Fibroblast of lung (primary cell): ENCODE measurements at regions not wholly inside any gene's neighbourhood (a gene's known extent, or its start where the extent isn't known, plus 50 kb on each side); places are given as distances from the start of the nearest gene placed in this dataset.

Experiments used
- DNase-seq, 2 donors: peaks; one replicate each; pipeline versions ENCODE4 v3.0.0 to v3.0.0-alpha.2; 2010; ENCODE audit warnings: low read depth in 2 of 2
- H2AFZ ChIP-seq: 2 replicates; pipeline ENCODE4 v1.5.1; 2012; ENCODE audit warnings: low read length, control low read depth, inconsistent platforms
- H3K27ac ChIP-seq: 2 replicates; pipeline ENCODE4 v1.5.1; 2011; ENCODE audit warnings: low read length, control low read depth; ENCODE audit not compliant: insufficient read depth
- H3K27me3 ChIP-seq: 2 replicates; pipeline ENCODE4 v1.5.1; 2011; ENCODE audit warnings: mild to moderate bottlenecking, low read length; ENCODE audit not compliant: control insufficient read depth, insufficient read depth
- H3K36me3 ChIP-seq: 2 replicates; pipeline ENCODE4 v1.5.1; 2011; ENCODE audit warnings: low read length; ENCODE audit not compliant: control insufficient read depth, insufficient read depth
- H3K4me1 ChIP-seq: 2 replicates; pipeline ENCODE4 v1.5.1; 2011; ENCODE audit warnings: low read length; ENCODE audit not compliant: control insufficient read depth, insufficient read depth; ENCODE audit errors: extremely low read depth
- H3K4me2 ChIP-seq: 2 replicates; pipeline ENCODE4 v1.5.1; 2011; ENCODE audit warnings: low read length, control low read depth; ENCODE audit not compliant: insufficient read depth; ENCODE audit errors: extremely low read depth
- H3K4me3 ChIP-seq, 4 experiments: fragments of 200-600 bp in 1 of 4; sonication (generic) in 1 of 4; replicated peaks in 1 of 4; 2 replicates each; pipeline ENCODE4 v1.5.1; 2011 to 2016; ENCODE audit warnings: low read length in 4 of 4, low read depth in 3 of 4, mild to moderate bottlenecking in 3 of 4, control low read depth in 2 of 4, inconsistent platforms in 1 of 4, mixed read lengths in 1 of 4; ENCODE audit not compliant: insufficient read depth in 1 of 4; ENCODE audit errors: control extremely low read depth in 1 of 4
- H3K79me2 ChIP-seq: 2 replicates; pipeline ENCODE4 v1.5.1; 2012; ENCODE audit warnings: mild to moderate bottlenecking, low read length, inconsistent platforms; ENCODE audit not compliant: control insufficient read depth, insufficient read depth
- H3K9ac ChIP-seq: 2 replicates; pipeline ENCODE4 v1.5.1; 2011; ENCODE audit warnings: mild to moderate bottlenecking, low read length, control low read depth; ENCODE audit not compliant: insufficient read depth
- H3K9me3 ChIP-seq: 2 replicates; pipeline ENCODE4 v1.5.1; 2012; ENCODE audit warnings: low read depth, low read length; ENCODE audit not compliant: control insufficient read depth, insufficient read depth
- H4K20me1 ChIP-seq: 2 replicates; pipeline ENCODE4 v1.5.1; 2011; ENCODE audit warnings: low read length; ENCODE audit not compliant: control insufficient read depth, insufficient read depth; ENCODE audit errors: extremely low read depth
- CTCF ChIP-seq, 2 donors: IDR thresholded peaks in 1 of 2; conservative IDR thresholded peaks in 1 of 2; 1 replicate in 1 of 2; 2 replicates in 1 of 2; pipeline ENCODE4 v1.5.1; 2011 to 2012; ENCODE audit warnings: low read length in 2 of 2, control low read depth in 1 of 2, inconsistent platforms in 1 of 2, low read depth in 1 of 2, mild to moderate bottlenecking in 1 of 2
- EZH2 ChIP-seq: IDR thresholded peaks from 2 replicates; pipeline ENCODE4 v1.5.1; 2012; ENCODE audit warnings: low read length, control low read depth, mild to moderate bottlenecking; ENCODE audit errors: missing control alignments

DNA sequence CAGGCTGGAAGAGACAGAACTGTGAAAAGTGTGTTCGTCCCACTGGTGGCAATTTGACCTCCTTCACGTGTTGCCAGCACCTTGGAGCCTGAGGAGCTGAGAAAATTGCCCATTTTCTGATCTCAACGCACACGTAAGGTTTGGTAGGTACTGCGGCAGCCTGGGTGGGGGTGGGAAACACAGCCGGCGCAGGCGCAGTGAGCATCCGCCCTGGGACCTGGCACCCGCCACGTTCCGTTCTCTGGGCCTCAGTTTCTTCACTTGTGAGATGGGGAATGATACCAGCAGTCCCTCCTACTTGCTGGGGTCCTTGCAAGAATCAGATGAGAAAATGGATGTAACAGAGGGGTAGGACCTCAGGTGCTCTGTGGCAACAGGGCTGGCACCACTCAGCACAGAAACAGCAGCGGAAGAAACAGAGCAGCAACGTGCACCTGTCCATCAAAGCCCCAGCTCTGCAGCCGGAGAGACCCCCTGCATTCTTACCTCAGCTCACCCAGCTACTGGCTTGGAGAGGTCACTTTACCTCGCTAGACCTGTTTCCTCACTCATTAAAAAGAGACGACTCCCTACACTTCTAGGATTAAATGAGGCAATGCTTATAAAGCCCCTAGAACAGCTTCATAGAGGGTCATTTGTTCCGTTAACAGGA is 458.0 kb upstream of the ID2 start:
- no peak for DNase-seq
- no peak overlapping the region for H3K9ac ChIP-seq
- H2AFZ ChIP-seq, result no peak overlapping the region
- TF ChIP-seq EZH2 (no peak), CTCF (conservative IDR thresholded peaks at IDR 0.05 in 1 of 2, IDR thresholded peaks at IDR 0.05 in 1 of 2; ENCODE audit: low read depth in 1 of 2, low read length in 2 of 2) (no peak)
- H4K20me1 ChIP-seq, result no peaks in the 10 kb centered on the region
- H3K79me2 ChIP-seq, result no peaks in the 10 kb centered on the region
- H3K4me3 ChIP-seq, result no peak overlapping the region
- no peaks in the 10 kb centered on the region for H3K36me3 ChIP-seq
- no peak overlapping the region for H3K27ac ChIP-seq
- no peaks in the 10 kb centered on the region for H3K27me3 ChIP-seq
- no peaks in the 10 kb centered on the region for H3K9me3 ChIP-seq
- no peaks in the 10 kb centered on the region for H3K4me1 ChIP-seq
- no peak overlapping the region for H3K4me2 ChIP-seq

DNA sequence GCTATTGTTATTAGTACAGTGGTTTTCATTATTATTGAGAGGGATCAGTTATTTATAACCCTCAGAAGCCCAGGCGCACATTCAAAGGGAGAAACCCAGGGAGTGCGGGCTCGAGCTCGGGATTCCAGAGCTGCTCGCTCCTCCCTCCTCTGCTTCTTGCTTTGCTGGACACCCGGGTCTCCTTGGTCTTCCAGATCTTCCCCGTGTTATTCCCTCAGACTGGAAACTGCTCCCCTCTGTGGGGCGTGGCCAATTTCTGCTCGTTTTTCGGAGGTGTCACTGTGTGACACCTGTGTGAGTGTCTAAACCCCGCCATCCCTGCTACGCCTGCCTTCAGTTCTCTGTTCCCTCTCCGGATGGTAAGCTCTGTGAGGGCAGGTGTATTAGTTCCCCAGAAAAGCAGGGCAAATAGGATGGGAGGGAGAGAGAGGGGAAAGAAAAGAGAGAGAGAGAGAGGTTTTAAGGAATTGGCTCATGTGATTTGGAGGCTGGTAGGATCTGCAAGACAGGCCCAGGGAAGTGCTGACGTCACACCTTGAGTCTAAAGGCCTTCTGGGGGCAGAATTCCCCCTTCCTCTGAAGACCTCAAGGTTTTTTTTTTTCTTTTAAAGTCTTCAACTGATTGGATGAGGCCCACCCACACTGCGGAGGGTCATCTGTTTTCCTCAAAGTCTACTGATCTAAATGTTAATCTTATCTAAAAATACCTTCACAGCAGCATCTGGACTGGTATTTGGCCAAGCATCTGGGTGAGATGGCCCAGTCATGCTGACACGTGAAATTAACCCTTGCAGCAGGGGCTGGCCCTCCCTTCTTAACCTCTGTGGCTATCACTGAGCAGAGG is 457.3 kb upstream of the ID2 start:
- Histone ChIP-seq H3K9ac (no peak overlapping the region), H3K4me1 (no peaks in the 10 kb centered on the region), H4K20me1 (no peaks in the 10 kb centered on the region)

More for the DNA sequence above, 457.3 kb upstream of the ID2 start:
- Histone ChIP-seq H3K9me3 (no peaks in the 10 kb centered on the region), H3K79me2 (no peaks in the 10 kb centered on the region), H3K4me2 (no peak overlapping the region), H3K27me3 (no peaks in the 10 kb centered on the region), H3K27ac (no peak overlapping the region), H3K36me3 (no peaks in the 10 kb centered on the region), H2AFZ (no peak overlapping the region), H3K4me3 (no peak overlapping the region)
- TF ChIP-seq EZH2 (no peak), CTCF (conservative IDR thresholded peaks at IDR 0.05 in 1 of 2, IDR thresholded peaks at IDR 0.05 in 1 of 2; ENCODE audit: low read depth in 1 of 2, low read length in 2 of 2) (no peak)
- no peak for DNase-seq
